Parathyroid adenoma (tissue), 2 donors: ENCODE measurements at regions not wholly inside any gene's neighbourhood (a gene's known extent, or its start where the extent isn't known, plus 50 kb on each side); places are given as distances from the start of the nearest gene placed in this dataset.

Source experiments
- H2AFZ ChIP-seq: fragments of 300-600 bp; sonication (generic); one replicate; pipeline ENCODE4 v1.7.0; 2017; ENCODE audit warnings: antibody characterized with exemption, mild to moderate bottlenecking
- H3K27ac ChIP-seq: fragments of 300-600 bp; sonication (generic); one replicate; pipeline ENCODE4 v1.7.0; 2017
- H3K27me3 ChIP-seq: fragments of 300-600 bp; sonication (generic); one replicate; pipeline ENCODE4 v1.7.0; 2017; ENCODE audit warnings: low read length; ENCODE audit not compliant: control insufficient read depth, insufficient read depth
- H3K36me3 ChIP-seq: fragments of 300-600 bp; sonication (generic); one replicate; pipeline ENCODE4 v1.7.0; 2017; ENCODE audit warnings: low read length; ENCODE audit not compliant: control insufficient read depth, insufficient read depth
- H3K4me1 ChIP-seq: fragments of 300-600 bp; sonication (generic); one replicate; pipeline ENCODE4 v1.7.0; 2017; ENCODE audit warnings: control low read depth
- H3K4me2 ChIP-seq: fragments of 300-600 bp; sonication (generic); one replicate; pipeline ENCODE4 v1.7.0; 2017; ENCODE audit warnings: low read length
- H3K4me3 ChIP-seq: fragments of 300-600 bp; sonication (generic); one replicate; pipeline ENCODE4 v1.7.0; 2017; ENCODE audit warnings: low read depth, low read length
- H3K79me2 ChIP-seq: fragments of 300-600 bp; sonication (generic); one replicate; pipeline ENCODE4 v1.7.0; 2017; ENCODE audit warnings: control low read depth
- H3K9ac ChIP-seq: fragments of 300-600 bp; sonication (generic); one replicate; pipeline ENCODE4 v1.7.0; 2017; ENCODE audit warnings: mild to moderate bottlenecking
- H3K9me3 ChIP-seq: fragments of 300-600 bp; sonication (generic); one replicate; pipeline ENCODE4 v1.7.0; 2017; ENCODE audit warnings: low read length; ENCODE audit not compliant: control insufficient read depth
- TF ChIP-seq, protein P1 (sequence below): fragments of 300-600 bp; sonication (generic); IDR thresholded peaks from one replicate; pipeline ENCODE4 v1.7.0; 2017; ENCODE audit warnings: antibody characterized with exemption, mild to moderate bottlenecking
- donor health status: primary hyperparathyroidism.

- TF ChIP-seq, protein P1, sequence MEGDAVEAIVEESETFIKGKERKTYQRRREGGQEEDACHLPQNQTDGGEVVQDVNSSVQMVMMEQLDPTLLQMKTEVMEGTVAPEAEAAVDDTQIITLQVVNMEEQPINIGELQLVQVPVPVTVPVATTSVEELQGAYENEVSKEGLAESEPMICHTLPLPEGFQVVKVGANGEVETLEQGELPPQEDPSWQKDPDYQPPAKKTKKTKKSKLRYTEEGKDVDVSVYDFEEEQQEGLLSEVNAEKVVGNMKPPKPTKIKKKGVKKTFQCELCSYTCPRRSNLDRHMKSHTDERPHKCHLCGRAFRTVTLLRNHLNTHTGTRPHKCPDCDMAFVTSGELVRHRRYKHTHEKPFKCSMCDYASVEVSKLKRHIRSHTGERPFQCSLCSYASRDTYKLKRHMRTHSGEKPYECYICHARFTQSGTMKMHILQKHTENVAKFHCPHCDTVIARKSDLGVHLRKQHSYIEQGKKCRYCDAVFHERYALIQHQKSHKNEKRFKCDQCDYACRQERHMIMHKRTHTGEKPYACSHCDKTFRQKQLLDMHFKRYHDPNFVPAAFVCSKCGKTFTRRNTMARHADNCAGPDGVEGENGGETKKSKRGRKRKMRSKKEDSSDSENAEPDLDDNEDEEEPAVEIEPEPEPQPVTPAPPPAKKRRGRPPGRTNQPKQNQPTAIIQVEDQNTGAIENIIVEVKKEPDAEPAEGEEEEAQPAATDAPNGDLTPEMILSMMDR: no peak
- H3K9ac ChIP-seq: no peak overlapping the region
- H2AFZ ChIP-seq: no peak overlapping the region
- no peaks in the 10 kb centered on the region for H3K4me1 ChIP-seq
- no peaks in the 10 kb centered on the region for H3K9me3 ChIP-seq
- no peaks in the 10 kb centered on the region for H3K36me3 ChIP-seq
- H3K4me2 ChIP-seq: no peak overlapping the region
- no peak overlapping the region for H3K4me3 ChIP-seq
- no peaks in the 10 kb centered on the region for H3K27me3 ChIP-seq
- H3K27ac ChIP-seq: no peak overlapping the region
- H3K79me2 ChIP-seq: no peaks in the 10 kb centered on the region
Measured at GRCh38 chr22:48444320-48445112, 1383.2 kb downstream of the BRD1 start.

- H3K4me3 ChIP-seq: no peak overlapping the region
- H3K79me2 ChIP-seq: no peaks in the 10 kb centered on the region
- H3K4me2 ChIP-seq: no peak overlapping the region
- no peak overlapping the region for H3K27ac ChIP-seq
- no peak overlapping the region for H3K9ac ChIP-seq
- H3K4me1 ChIP-seq: no peaks in the 10 kb centered on the region
- H3K27me3 ChIP-seq: no peaks in the 10 kb centered on the region
- H2AFZ ChIP-seq: no peak overlapping the region
- no peaks in the 10 kb centered on the region for H3K9me3 ChIP-seq
- no peaks in the 10 kb centered on the region for H3K36me3 ChIP-seq
- TF ChIP-seq, protein P1: no peak
Measured at GRCh38 chr22:48443680-48444079, 1384.0 kb downstream of the BRD1 start.

- Histone ChIP-seq H3K9me3 (no peaks in the 10 kb centered on the region), H3K9ac (no peak overlapping the region), H3K4me2 (no peak overlapping the region), H3K79me2 (no peaks in the 10 kb centered on the region), H3K4me1 (no peaks in the 10 kb centered on the region), H2AFZ (no peak overlapping the region), H3K36me3 (no peaks in the 10 kb centered on the region), H3K4me3 (no peak overlapping the region), H3K27ac (no peak overlapping the region), H3K27me3 (no peaks in the 10 kb centered on the region)
- TF ChIP-seq, protein P1: no peak
Measured at GRCh38 chr22:48442663-48443062, 1385.0 kb downstream of the BRD1 start.

DNA sequence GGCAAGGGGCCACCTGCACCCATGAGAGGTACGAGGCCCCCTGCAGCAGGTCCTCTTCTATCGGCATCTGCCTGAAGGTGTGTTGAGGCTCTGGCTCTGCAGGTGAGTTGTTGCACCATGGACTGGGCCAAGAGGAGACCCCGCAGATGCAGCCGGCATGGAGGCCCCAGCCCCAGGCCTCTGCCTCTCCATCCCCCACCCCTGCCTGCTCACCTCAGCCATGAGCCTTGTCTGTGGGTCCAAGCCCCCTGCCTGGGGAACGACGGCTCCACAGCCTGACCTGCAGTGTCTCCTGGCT, 1386.2 kb downstream of the BRD1 start:
- TF ChIP-seq, protein P1: no peak
- no peak overlapping the region for H3K4me2 ChIP-seq
- H3K4me1 ChIP-seq: no peaks in the 10 kb centered on the region

More for the DNA sequence above, 1386.2 kb downstream of the BRD1 start:
- Histone ChIP-seq H3K79me2 (no peaks in the 10 kb centered on the region), H3K9ac (no peak overlapping the region), H3K27me3 (no peaks in the 10 kb centered on the region), H3K36me3 (no peaks in the 10 kb centered on the region), H2AFZ (no peak overlapping the region), H3K27ac (no peak overlapping the region), H3K4me3 (no peak overlapping the region), H3K9me3 (no peaks in the 10 kb centered on the region)
